ENCODE measurements at regions not wholly inside any gene's neighbourhood (a gene's known extent, or its start where the extent isn't known, plus 50 kb on each side); places are given as distances from the start of the nearest gene placed in this dataset.
"Not testable (repeated sequence)": the region's sequence is repeated elsewhere in the genome, so short reads cannot be mapped to it uniquely, and the experiment has no call there.

- DNase-seq: no peak
These were observed 432.2 kb upstream of the HNRNPA3 start for GRCh38 chr2:176780348-176780747.

- no peak for DNase-seq
These were observed 430.9 kb upstream of the HNRNPA3 start for GRCh38 chr2:176781570-176782217.

GRCh38 chr2:176784633-176785200 is 427.9 kb upstream of the HNRNPA3 start:
- DNase-seq: no peak

GRCh38 chr2:176789751-176790150 is 422.8 kb upstream of the HNRNPA3 start:
- DNase-seq: no peak

- no peak for DNase-seq
These were observed 422.1 kb upstream of the HNRNPA3 start for GRCh38 chr2:176790468-176790867.

GRCh38 chr2:176793792-176794191 is 418.8 kb upstream of the HNRNPA3 start:
- DNase-seq: no peak

- DNase-seq: no peak
These were observed 418.2 kb upstream of the HNRNPA3 start for GRCh38 chr2:176794392-176794791.

GRCh38 chr2:176795823-176796222 is 416.8 kb upstream of the HNRNPA3 start:
- no peak for DNase-seq

- DNase-seq: not testable (repeated sequence)
These were observed 415.9 kb upstream of the HNRNPA3 start for GRCh38 chr2:176796677-176797076.

- no peak for DNase-seq
These were observed 408.2 kb upstream of the HNRNPA3 start for GRCh38 chr2:176804392-176804791.

GRCh38 chr2:176805345-176805744 is 407.2 kb upstream of the HNRNPA3 start:
- no peak for DNase-seq

- DNase-seq: no peak
These were observed 400.3 kb upstream of the HNRNPA3 start for GRCh38 chr2:176812246-176812775.

GRCh38 chr2:176813156-176813555 is 399.4 kb upstream of the HNRNPA3 start:
- no peak for DNase-seq

GRCh38 chr2:176813621-176814049 is 399.0 kb upstream of the HNRNPA3 start:
- no peak for DNase-seq

- DNase-seq: no peak
These were observed 398.3 kb upstream of the HNRNPA3 start for GRCh38 chr2:176814274-176814673.

- DNase-seq: no peak
These were observed 397.7 kb upstream of the HNRNPA3 start for GRCh38 chr2:176814740-176815367.

GRCh38 chr2:176817061-176817565 is 395.5 kb upstream of the HNRNPA3 start:
- no peak for DNase-seq

GRCh38 chr2:176818076-176818475 is 394.5 kb upstream of the HNRNPA3 start:
- no peak for DNase-seq

- DNase-seq: no peak
These were observed 394.0 kb upstream of the HNRNPA3 start for GRCh38 chr2:176818617-176819016.

GRCh38 chr2:176819306-176819705 is 393.3 kb upstream of the HNRNPA3 start:
- no peak for DNase-seq

GRCh38 chr2:176820371-176820932 is 392.1 kb upstream of the HNRNPA3 start:
- no peak for DNase-seq

- no peak for DNase-seq
These were observed 391.2 kb upstream of the HNRNPA3 start for GRCh38 chr2:176821350-176821749.

GRCh38 chr2:176822060-176822459 is 390.5 kb upstream of the HNRNPA3 start:
- no peak for DNase-seq

- no peak for DNase-seq
These were observed 386.2 kb upstream of the HNRNPA3 start for GRCh38 chr2:176826356-176826755.

All from activated CD4-positive, CD25-positive, alpha-beta regulatory T cell (primary cell).